ENCODE measurements at regions not wholly inside any gene's neighbourhood (a gene's known extent, or its start where the extent isn't known, plus 50 kb on each side); places are given as distances from the start of the nearest gene placed in this dataset.

DNA sequence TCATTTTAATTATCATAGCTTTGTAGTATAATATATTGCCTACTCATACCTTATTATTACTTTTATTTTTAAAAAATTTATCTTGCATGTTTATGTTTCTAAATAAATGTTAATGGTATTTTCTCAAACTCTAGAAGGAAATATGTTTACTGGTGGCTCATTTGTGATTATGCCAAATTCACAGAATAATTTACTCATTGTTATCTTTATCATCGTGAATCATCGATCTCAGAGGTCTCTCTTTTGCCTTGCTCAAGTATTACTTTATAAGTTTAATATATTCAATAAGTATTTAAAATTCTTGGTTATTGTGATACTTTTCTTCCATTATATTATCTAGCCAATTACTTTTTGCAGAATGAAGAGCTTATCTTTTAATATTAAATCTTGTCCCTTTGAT lies 836.7 kb upstream of the ADAMTS5 start:
- H3K79me2 ChIP-seq (ENCODE audit: control insufficient read depth, insufficient read depth, low read length), result no peaks in the 10 kb centered on the region
- dilution Hi-C loops (cut with MboI; ENCODE audit: extremely low pct_ligation_motif_present, low sequenced_read_pairs), result no loop called here
- no peak overlapping the region for H3K4me3 ChIP-seq (ENCODE audit: control insufficient read depth in 2 of 3, extremely low read depth in 1 of 3, insufficient read depth in 2 of 3, low read depth in 1 of 3, low read length in 3 of 3)
- no peaks in the 10 kb centered on the region for H3K9me1 ChIP-seq (ENCODE audit: control insufficient read depth, extremely low read depth, insufficient read depth, low read length)
- H3K36me3 ChIP-seq (ENCODE audit: control insufficient read depth in 2 of 2, extremely low read depth in 1 of 2, insufficient read depth in 2 of 2, low read length in 2 of 2), result no peaks in the 10 kb centered on the region
- H3K9ac ChIP-seq (ENCODE audit: control insufficient read depth, extremely low read depth, insufficient read depth, low read length), result no peak overlapping the region
- no peaks in the 10 kb centered on the region for H3K4me1 ChIP-seq (ENCODE audit: control insufficient read depth, extremely low read depth, insufficient read depth, low read length)
- no peaks in the 10 kb centered on the region for H4K20me1 ChIP-seq (ENCODE audit: control insufficient read depth, extremely low read depth, insufficient read depth, low read length)
- H2AFZ ChIP-seq (ENCODE audit: control insufficient read depth, low read length), result no peak overlapping the region
- no peaks in the 10 kb centered on the region for H3K9me3 ChIP-seq (ENCODE audit: control insufficient read depth, low read depth, low read length)
- no peak for DNase-seq (ENCODE audit: low read depth, low spot score)
- no peak overlapping the region for H3K4me2 ChIP-seq (ENCODE audit: control insufficient read depth, extremely low read depth, insufficient read depth, low read depth, low read length)
- TF ChIP-seq EZH2 (IDR thresholded peaks at IDR 0.05; ENCODE audit: low read length), result no peak
- TF ChIP-seq, protein P1, sequence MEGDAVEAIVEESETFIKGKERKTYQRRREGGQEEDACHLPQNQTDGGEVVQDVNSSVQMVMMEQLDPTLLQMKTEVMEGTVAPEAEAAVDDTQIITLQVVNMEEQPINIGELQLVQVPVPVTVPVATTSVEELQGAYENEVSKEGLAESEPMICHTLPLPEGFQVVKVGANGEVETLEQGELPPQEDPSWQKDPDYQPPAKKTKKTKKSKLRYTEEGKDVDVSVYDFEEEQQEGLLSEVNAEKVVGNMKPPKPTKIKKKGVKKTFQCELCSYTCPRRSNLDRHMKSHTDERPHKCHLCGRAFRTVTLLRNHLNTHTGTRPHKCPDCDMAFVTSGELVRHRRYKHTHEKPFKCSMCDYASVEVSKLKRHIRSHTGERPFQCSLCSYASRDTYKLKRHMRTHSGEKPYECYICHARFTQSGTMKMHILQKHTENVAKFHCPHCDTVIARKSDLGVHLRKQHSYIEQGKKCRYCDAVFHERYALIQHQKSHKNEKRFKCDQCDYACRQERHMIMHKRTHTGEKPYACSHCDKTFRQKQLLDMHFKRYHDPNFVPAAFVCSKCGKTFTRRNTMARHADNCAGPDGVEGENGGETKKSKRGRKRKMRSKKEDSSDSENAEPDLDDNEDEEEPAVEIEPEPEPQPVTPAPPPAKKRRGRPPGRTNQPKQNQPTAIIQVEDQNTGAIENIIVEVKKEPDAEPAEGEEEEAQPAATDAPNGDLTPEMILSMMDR (optimal IDR thresholded peaks at IDR 0.05 in 1 of 3, IDR thresholded peaks at IDR 0.05 in 1 of 3, conservative IDR thresholded peaks at IDR 0.05 in 1 of 3; ENCODE audit: extremely low read depth in 1 of 3, insufficient read depth in 2 of 3, low read length in 3 of 3), result no peak
- H3K27ac ChIP-seq (ENCODE audit: control insufficient read depth, insufficient read depth, low read length), result no peak overlapping the region
- H3K27me3 ChIP-seq (ENCODE audit: control insufficient read depth, extremely low read depth, insufficient read depth, low read length), result peaks cover 2% of the 10 kb centered on the region
- no peak for FAIRE-seq

DNA sequence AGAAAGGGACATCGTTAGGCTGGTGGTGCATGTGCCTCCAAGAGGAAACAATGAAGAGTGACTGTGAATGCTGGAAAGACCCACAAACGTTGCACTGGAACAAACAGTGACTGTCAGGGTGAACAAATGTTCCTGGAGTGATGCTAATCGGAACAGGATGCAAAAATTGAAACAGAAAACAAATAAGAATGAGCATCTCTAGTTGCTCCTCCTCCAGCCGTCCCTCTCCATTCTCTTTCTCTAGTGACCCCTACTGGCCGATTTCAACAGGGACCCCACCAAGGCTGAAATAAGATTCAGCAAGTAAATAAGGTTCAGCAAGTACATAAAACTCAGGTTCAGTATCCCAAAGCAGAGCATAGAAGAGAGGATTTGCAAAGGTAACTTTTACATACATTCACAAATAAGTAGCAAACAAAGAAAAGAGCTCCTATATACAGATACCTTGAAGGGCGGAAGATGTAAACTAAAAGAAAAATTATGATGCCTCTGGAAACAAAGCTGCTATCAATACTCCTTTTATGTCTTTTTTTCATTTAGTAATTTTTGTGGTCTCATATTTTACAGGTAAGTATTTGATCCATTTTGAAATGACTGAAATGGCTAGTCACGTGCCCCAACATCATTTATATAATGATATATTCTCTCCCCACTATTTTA lies 836.1 kb upstream of the ADAMTS5 start:
- dilution Hi-C loops (cut with MboI; ENCODE audit: extremely low pct_ligation_motif_present, low sequenced_read_pairs), result no loop called here
- Histone ChIP-seq H3K9me3 (ENCODE audit: control insufficient read depth, low read depth, low read length) (no peaks in the 10 kb centered on the region), H3K4me1 (ENCODE audit: control insufficient read depth, extremely low read depth, insufficient read depth, low read length) (no peaks in the 10 kb centered on the region), H3K9me1 (ENCODE audit: control insufficient read depth, extremely low read depth, insufficient read depth, low read length) (no peaks in the 10 kb centered on the region), H3K36me3 (ENCODE audit: control insufficient read depth in 2 of 2, extremely low read depth in 1 of 2, insufficient read depth in 2 of 2, low read length in 2 of 2) (no peaks in the 10 kb centered on the region), H4K20me1 (ENCODE audit: control insufficient read depth, extremely low read depth, insufficient read depth, low read length) (no peaks in the 10 kb centered on the region), H3K79me2 (ENCODE audit: control insufficient read depth, insufficient read depth, low read length) (no peaks in the 10 kb centered on the region), H3K4me3 (ENCODE audit: control insufficient read depth in 2 of 3, extremely low read depth in 1 of 3, insufficient read depth in 2 of 3, low read depth in 1 of 3, low read length in 3 of 3) (no peak overlapping the region), H3K27ac (ENCODE audit: control insufficient read depth, insufficient read depth, low read length) (no peak overlapping the region), H3K27me3 (ENCODE audit: control insufficient read depth, extremely low read depth, insufficient read depth, low read length) (peaks cover 2% of the 10 kb centered on the region), H2AFZ (ENCODE audit: control insufficient read depth, low read length) (peak overlapping the region; percentile 46), H3K9ac (ENCODE audit: control insufficient read depth, extremely low read depth, insufficient read depth, low read length) (no peak overlapping the region), H3K4me2 (ENCODE audit: control insufficient read depth, extremely low read depth, insufficient read depth, low read depth, low read length) (peak overlapping the region; percentile 14)
- DNase-seq (ENCODE audit: low read depth, low spot score) (no peak), FAIRE-seq (no peak)
- TF ChIP-seq, protein P1 (optimal IDR thresholded peaks at IDR 0.05 in 1 of 3, IDR thresholded peaks at IDR 0.05 in 1 of 3, conservative IDR thresholded peaks at IDR 0.05 in 1 of 3; ENCODE audit: extremely low read depth in 1 of 3, insufficient read depth in 2 of 3, low read length in 3 of 3), result peak; percentile 59 to 74 (median 66)
- no peak for TF ChIP-seq EZH2 (IDR thresholded peaks at IDR 0.05; ENCODE audit: low read length)
